Peyer's patch (tissue), 4 donors: ENCODE measurements at regions not wholly inside any gene's neighbourhood (a gene's known extent, or its start where the extent isn't known, plus 50 kb on each side); places are given as distances from the start of the nearest gene placed in this dataset.

ENCODE experiments used
- DNase-seq, 3 donors: peaks; one replicate each; pipeline ENCODE4 v3.0.0-alpha.2; 2017 to 2019
- H3K27ac ChIP-seq, 4 donors: fragments of 200-600 bp; sonication (generic); one replicate each; pipeline ENCODE4 v1.5.1; 2016 to 2019
- H3K27me3 ChIP-seq, 2 donors: fragments of 200-600 bp; sonication (generic); one replicate each; pipeline ENCODE4 v1.5.1; 2019
- H3K36me3 ChIP-seq, 3 donors: fragments of 200-600 bp; sonication (generic); one replicate each; pipeline ENCODE4 v1.5.1; 2016 to 2019
- H3K4me1 ChIP-seq, 4 donors: fragments of 200-600 bp; sonication (generic); one replicate each; pipeline ENCODE4 v1.5.1; 2016 to 2019
- H3K4me3 ChIP-seq, 4 donors: fragments of 200-600 bp; sonication (generic); 1 replicate in 3 of 4; 2 replicates in 1 of 4; pipeline ENCODE4 v1.5.1; 2016 to 2019; ENCODE audit warnings: mild to moderate bottlenecking in 1 of 4
- H3K9me3 ChIP-seq, 4 donors: fragments of 200-600 bp; sonication (generic); one replicate each; pipeline ENCODE4 v1.5.1; 2016 to 2019; ENCODE audit warnings: mild to moderate bottlenecking in 1 of 4
- CTCF ChIP-seq, 6 experiments: fragments of 450-650 bp in 4 of 6; fragments of 200-600 bp in 2 of 6; sonication (generic) in 1 of 6; IDR thresholded peaks; one replicate each; pipeline ENCODE4 v1.5.1; 2017 to 2019; ENCODE audit warnings: antibody characterized with exemption in 6 of 6, mild to moderate bottlenecking in 3 of 6, moderate library complexity in 1 of 6
- POLR2A ChIP-seq, 2 donors: fragments of 450-650 bp; IDR thresholded peaks; one replicate each; pipeline ENCODE4 v1.5.1; 2017; ENCODE audit warnings: antibody characterized with exemption in 2 of 2, mild to moderate bottlenecking in 2 of 2, moderate library complexity in 2 of 2

- no peaks in the 10 kb centered on the region for H3K27me3 ChIP-seq
- no peak for DNase-seq
- H3K9me3 ChIP-seq = no peaks in the 10 kb centered on the region
- TF ChIP-seq POLR2A (IDR thresholded peaks at IDR 0.05) (no peak), CTCF (IDR thresholded peaks at IDR 0.05) (no peak)
- H3K4me1 ChIP-seq = no peaks in the 10 kb centered on the region
- no peak overlapping the region for H3K27ac ChIP-seq
- no peak overlapping the region for H3K4me3 ChIP-seq
- H3K36me3 ChIP-seq = no peaks in the 10 kb centered on the region
These were observed 112.2 kb upstream of the RBMS3 start for GRCh38 chr3:29168696-29169095.

DNA sequence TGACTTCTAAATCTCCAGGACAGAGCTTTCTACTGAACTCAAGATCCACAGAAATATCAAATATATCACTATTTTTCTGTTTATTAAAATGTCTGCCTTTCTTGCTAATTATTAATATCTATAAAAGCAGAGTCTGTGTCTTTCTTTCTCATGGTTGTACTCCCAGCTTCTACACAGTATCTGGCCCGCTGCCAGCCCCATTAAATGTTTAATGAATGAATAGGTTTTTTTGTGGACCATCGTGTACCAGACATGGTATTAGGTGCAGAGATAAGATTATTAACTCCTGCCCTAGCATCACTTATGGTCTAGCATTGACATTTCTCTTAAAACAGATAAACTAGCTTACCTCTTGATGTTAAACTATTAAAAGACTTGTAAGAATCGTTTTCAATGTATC lies 111.4 kb upstream of the RBMS3 start:
- Histone ChIP-seq H3K36me3 (no peaks in the 10 kb centered on the region), H3K4me3 (no peak overlapping the region), H3K9me3 (no peaks in the 10 kb centered on the region), H3K27ac (no peak overlapping the region), H3K4me1 (no peaks in the 10 kb centered on the region), H3K27me3 (no peaks in the 10 kb centered on the region)
- TF ChIP-seq POLR2A (IDR thresholded peaks at IDR 0.05) (no peak), CTCF (IDR thresholded peaks at IDR 0.05) (no peak)
- DNase-seq = no peak

- Histone ChIP-seq H3K4me1 (peaks cover 0 to 2% (median 0%) of the 10 kb centered on the region in 4 donors), H3K27ac (peak overlapping the region in 2 of 4 donors; percentile 44 to 48), H3K36me3 (no peaks in the 10 kb centered on the region), H3K27me3 (no peaks in the 10 kb centered on the region), H3K9me3 (no peaks in the 10 kb centered on the region), H3K4me3 (no peak overlapping the region)
- DNase-seq = no peak
- TF ChIP-seq POLR2A (IDR thresholded peaks at IDR 0.05) (no peak), CTCF (IDR thresholded peaks at IDR 0.05) (no peak)
These were observed 109.6 kb upstream of the RBMS3 start for GRCh38 chr3:29171043-29171990.

DNA sequence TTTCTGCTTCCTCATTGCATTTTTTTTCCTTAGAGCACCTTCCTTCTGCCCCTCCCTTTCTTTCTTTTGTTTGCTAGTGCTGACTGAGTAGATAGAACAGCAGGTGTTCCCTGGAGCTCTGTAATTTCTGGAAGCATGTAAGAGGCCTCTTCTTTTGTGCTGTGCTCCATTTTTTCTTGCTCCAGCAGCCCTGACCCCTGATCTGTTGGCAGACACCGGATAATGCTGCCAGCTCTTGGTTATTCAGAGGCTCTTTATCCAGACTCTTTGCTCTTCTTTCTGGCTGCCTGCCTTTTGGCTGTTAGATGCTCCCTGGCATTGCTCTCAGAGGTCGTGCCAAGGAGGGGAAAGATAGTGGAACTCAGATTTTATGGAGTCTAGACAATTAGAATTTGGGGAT lies 104.4 kb upstream of the RBMS3 start:
- no peaks in the 10 kb centered on the region for H3K27me3 ChIP-seq
- no peak for DNase-seq
- TF ChIP-seq POLR2A (IDR thresholded peaks at IDR 0.05) = no peak
- no peak for TF ChIP-seq CTCF (IDR thresholded peaks at IDR 0.05)

GRCh38 chr3:29178809-29179793 lies 101.8 kb upstream of the RBMS3 start:
- Histone ChIP-seq H3K27me3 (no peaks in the 10 kb centered on the region), H3K27ac (no peak overlapping the region), H3K9me3 (no peaks in the 10 kb centered on the region), H3K4me1 (peaks cover 0 to 6% (median 0%) of the 10 kb centered on the region in 4 donors), H3K4me3 (no peak overlapping the region), H3K36me3 (no peaks in the 10 kb centered on the region)
- DNase-seq = no peak
- TF ChIP-seq POLR2A (IDR thresholded peaks at IDR 0.05) (no peak), CTCF (IDR thresholded peaks at IDR 0.05) (no peak)

More for the DNA sequence above, 104.4 kb upstream of the RBMS3 start:
- Histone ChIP-seq H3K4me1 (peaks cover 0 to 6% (median 0%) of the 10 kb centered on the region in 4 donors), H3K9me3 (no peaks in the 10 kb centered on the region), H3K27ac (no peak overlapping the region), H3K36me3 (no peaks in the 10 kb centered on the region), H3K4me3 (no peak overlapping the region)
